ENCODE measurements at regions not wholly inside any gene's neighbourhood (a gene's known extent, or its start where the extent isn't known, plus 50 kb on each side); places are given as distances from the start of the nearest gene placed in this dataset.

GRCh38 chr3:15978801-15979200, 181.0 kb upstream of the ANKRD28 start:
- H3K9ac ChIP-seq (ENCODE audit: insufficient read depth, low read length, poor library complexity, severe bottlenecking): no peak overlapping the region
- no peaks in the 10 kb centered on the region for H3K36me3 ChIP-seq (replicated peaks in 1 of 2; ENCODE audit: control insufficient read depth in 1 of 2, insufficient read depth in 2 of 2, low read length in 2 of 2)
- Mint-ChIP-seq H3K4me3 (no peak overlapping the region), H3K4me1 (peaks cover 18% of the 10 kb centered on the region), H3K27ac (no peak overlapping the region), H3K9me3 (peaks cover 0 to 8% (median 2%) of the 10 kb centered on the region in 7 donors), H3K36me3 (no peaks in the 10 kb centered on the region), H3K27me3 (ENCODE audit: low read depth in 3 of 3) (peaks cover 0 to 5% (median 4%) of the 10 kb centered on the region in 3 donors)
- WGBS (ENCODE audit: insufficient coverage): no CpG with 5 or more reads among the region's 2 CpGs
- H2AFZ ChIP-seq (ENCODE audit: insufficient read depth, low read depth, low read length, poor library complexity, severe bottlenecking): no peak overlapping the region
- TF ChIP-seq, protein P1, sequence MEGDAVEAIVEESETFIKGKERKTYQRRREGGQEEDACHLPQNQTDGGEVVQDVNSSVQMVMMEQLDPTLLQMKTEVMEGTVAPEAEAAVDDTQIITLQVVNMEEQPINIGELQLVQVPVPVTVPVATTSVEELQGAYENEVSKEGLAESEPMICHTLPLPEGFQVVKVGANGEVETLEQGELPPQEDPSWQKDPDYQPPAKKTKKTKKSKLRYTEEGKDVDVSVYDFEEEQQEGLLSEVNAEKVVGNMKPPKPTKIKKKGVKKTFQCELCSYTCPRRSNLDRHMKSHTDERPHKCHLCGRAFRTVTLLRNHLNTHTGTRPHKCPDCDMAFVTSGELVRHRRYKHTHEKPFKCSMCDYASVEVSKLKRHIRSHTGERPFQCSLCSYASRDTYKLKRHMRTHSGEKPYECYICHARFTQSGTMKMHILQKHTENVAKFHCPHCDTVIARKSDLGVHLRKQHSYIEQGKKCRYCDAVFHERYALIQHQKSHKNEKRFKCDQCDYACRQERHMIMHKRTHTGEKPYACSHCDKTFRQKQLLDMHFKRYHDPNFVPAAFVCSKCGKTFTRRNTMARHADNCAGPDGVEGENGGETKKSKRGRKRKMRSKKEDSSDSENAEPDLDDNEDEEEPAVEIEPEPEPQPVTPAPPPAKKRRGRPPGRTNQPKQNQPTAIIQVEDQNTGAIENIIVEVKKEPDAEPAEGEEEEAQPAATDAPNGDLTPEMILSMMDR (IDR thresholded peaks at IDR 0.05): no peak
- H3K4me1 ChIP-seq (ENCODE audit: control insufficient read depth in 1 of 2, insufficient read depth in 2 of 2, low read length in 2 of 2): no peaks in the 10 kb centered on the region
- no peaks in the 10 kb centered on the region for H3K27me3 ChIP-seq (ENCODE audit: control insufficient read depth in 2 of 2, insufficient read depth in 2 of 2, low read length in 2 of 2)
- H3K4me2 ChIP-seq (replicated peaks; ENCODE audit: extremely low read depth, low read length, poor library complexity, severe bottlenecking): no peak overlapping the region
- no peak overlapping the region for H3K4me3 ChIP-seq (replicated peaks in 1 of 3; ENCODE audit: low read depth in 2 of 3, low read length in 3 of 3)
- H3K9me3 ChIP-seq (replicated peaks in 1 of 2; ENCODE audit: control insufficient read depth in 1 of 2, insufficient read depth in 1 of 2, low read length in 2 of 2): peaks cover 0 to 6% of the 10 kb centered on the region in 2 donors
- DNase-seq: no peak
- H4K20me1 ChIP-seq (ENCODE audit: insufficient read depth, low read length): no peaks in the 10 kb centered on the region
- H3K79me2 ChIP-seq (ENCODE audit: insufficient read depth, low read length): no peaks in the 10 kb centered on the region
- H3K27ac ChIP-seq (ENCODE audit: low read depth in 1 of 2, low read length in 2 of 2): no peak overlapping the region
- intact Hi-C loops (cut with micrococcal nuclease): no loop called here

DNA sequence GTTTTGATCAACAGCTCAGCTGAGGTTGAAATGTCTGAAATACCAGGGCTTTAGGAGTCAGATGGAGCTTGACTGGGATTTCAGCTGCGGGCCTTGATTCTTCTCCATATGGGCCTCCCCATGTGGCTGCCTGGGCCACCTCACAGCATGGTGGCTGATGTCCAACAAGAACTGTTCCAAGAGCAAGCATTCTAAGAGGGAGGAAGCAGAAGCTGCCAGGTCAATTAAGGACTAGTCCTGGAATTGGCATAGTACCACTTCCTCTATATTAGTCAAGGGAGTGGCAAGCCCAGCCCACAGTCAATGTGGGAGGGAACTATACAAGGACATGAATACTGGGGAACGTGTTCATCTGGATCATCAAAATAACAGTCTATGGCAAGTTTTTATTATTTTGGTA, 181.7 kb upstream of the ANKRD28 start:
- Mint-ChIP-seq H3K4me3 (no peak overlapping the region), H3K27me3 (ENCODE audit: low read depth in 3 of 3) (peaks cover 2 to 7% (median 3%) of the 10 kb centered on the region in 3 donors), H3K9me3 (peaks cover 0 to 5% (median 2%) of the 10 kb centered on the region in 7 donors), H3K36me3 (no peaks in the 10 kb centered on the region), H3K27ac (no peak overlapping the region), H3K4me1 (peaks cover 11% of the 10 kb centered on the region)
- Histone ChIP-seq H3K36me3 (replicated peaks in 1 of 2; ENCODE audit: control insufficient read depth in 1 of 2, insufficient read depth in 2 of 2, low read length in 2 of 2) (no peaks in the 10 kb centered on the region), H3K4me1 (ENCODE audit: control insufficient read depth in 1 of 2, insufficient read depth in 2 of 2, low read length in 2 of 2) (no peaks in the 10 kb centered on the region), H3K27me3 (ENCODE audit: control insufficient read depth in 2 of 2, insufficient read depth in 2 of 2, low read length in 2 of 2) (no peaks in the 10 kb centered on the region), H2AFZ (ENCODE audit: insufficient read depth, low read depth, low read length, poor library complexity, severe bottlenecking) (no peak overlapping the region), H3K9me3 (replicated peaks in 1 of 2; ENCODE audit: control insufficient read depth in 1 of 2, insufficient read depth in 1 of 2, low read length in 2 of 2) (peaks cover 0 to 6% of the 10 kb centered on the region in 2 donors), H3K4me3 (replicated peaks in 1 of 3; ENCODE audit: low read depth in 2 of 3, low read length in 3 of 3) (no peak overlapping the region), H4K20me1 (ENCODE audit: insufficient read depth, low read length) (no peaks in the 10 kb centered on the region), H3K79me2 (ENCODE audit: insufficient read depth, low read length) (no peaks in the 10 kb centered on the region), H3K4me2 (replicated peaks; ENCODE audit: extremely low read depth, low read length, poor library complexity, severe bottlenecking) (no peak overlapping the region), H3K9ac (ENCODE audit: insufficient read depth, low read length, poor library complexity, severe bottlenecking) (no peak overlapping the region), H3K27ac (ENCODE audit: low read depth in 1 of 2, low read length in 2 of 2) (no peak overlapping the region)
- intact Hi-C loops (cut with micrococcal nuclease): no loop called here
- 90% methylated on average over 1 of the region's 2 CpGs for WGBS (ENCODE audit: insufficient coverage)
- DNase-seq: no peak
- TF ChIP-seq, protein P1 (IDR thresholded peaks at IDR 0.05): no peak

All from CD14-positive monocyte (primary cell).